IMR-90 (cell line): ENCODE measurements at regions not wholly inside any gene's neighbourhood (a gene's known extent, or its start where the extent isn't known, plus 50 kb on each side); places are given as distances from the start of the nearest gene placed in this dataset.

ENCODE experiments used
- ATAC-seq: fragments of 200-7000 bp; cut with Tn5 transposase; 2 replicates; pipeline ENCODE4 v1.9.1; 2020; ENCODE audit warnings: low read depth, mild to moderate bottlenecking, moderate library complexity
- BruUV-seq: library from RNA; stranded (reverse); fragments of 400-500 nt; replicated peaks from 2 replicates; lab custom pipeline; 2021; lab: Mats Ljungman, UMichigan
- CTCF ChIA-PET: fragments of 300-600 bp; formaldehyde crosslinking; extraction: SDS; loops from one replicate; lab custom pipeline; 2021; ENCODE audit warnings: antibody characterized with exemption; lab: Yijun Ruan, JAX
- POLR2A ChIA-PET: fragments of 300-600 bp; sonication (Branson Sonifier 250); formaldehyde crosslinking; loops from one replicate; lab custom pipeline; 2022; ENCODE audit warnings: antibody characterized with exemption; ENCODE audit not compliant: unreplicated experiment; lab: Charles Lee
- DNase-seq: peaks from one replicate; pipeline ENCODE4 v3.0.0; 2013
- H2AFZ ChIP-seq: replicated peaks from 2 replicates; pipeline ENCODE3; 2013; ENCODE audit warnings: low read length, mild to moderate bottlenecking; ENCODE audit not compliant: poor library complexity
- H2AK5ac ChIP-seq: 2 replicates; pipeline ENCODE4 v1.6.1; 2013; ENCODE audit warnings: low read depth, low read length, inconsistent platforms
- H2AK9ac ChIP-seq: replicated peaks from 2 replicates; pipeline ENCODE3; 2013; ENCODE audit warnings: mild to moderate bottlenecking, low read depth, low read length, moderate library complexity; ENCODE audit not compliant: poor library complexity
- H2BK120ac ChIP-seq: 2 replicates; pipeline ENCODE4 v1.6.1; 2013; ENCODE audit warnings: low read depth, low read length, inconsistent platforms
- H2BK15ac ChIP-seq: 3 replicates; pipeline ENCODE4 v1.6.1; 2013; ENCODE audit warnings: low read depth, low read length, inconsistent platforms
- H2BK20ac ChIP-seq: 2 replicates; pipeline ENCODE4 v1.6.1; 2013; ENCODE audit warnings: low read depth, mild to moderate bottlenecking, inconsistent platforms, low read length, moderate library complexity
- H2BK5ac ChIP-seq: 2 replicates; pipeline ENCODE4 v1.6.1; 2013; ENCODE audit warnings: mild to moderate bottlenecking, low read depth, low read length, inconsistent platforms; ENCODE audit not compliant: poor library complexity, severe bottlenecking
- H3K14ac ChIP-seq: replicated peaks from 2 replicates; pipeline ENCODE4 v1.6.1; 2013; ENCODE audit warnings: low read depth, low read length, inconsistent platforms
- H3K18ac ChIP-seq: 2 replicates; pipeline ENCODE4 v1.6.1; 2013; ENCODE audit warnings: low read depth, low read length, control low read depth
- H3K23ac ChIP-seq: 2 replicates; pipeline ENCODE4 v1.6.1; 2013; ENCODE audit warnings: low read depth, low read length, inconsistent platforms
- H3K27ac ChIP-seq: 2 replicates; pipeline ENCODE4 v1.5.1; 2013; ENCODE audit warnings: mild to moderate bottlenecking, control low read depth, low read length; ENCODE audit not compliant: insufficient read depth
- H3K27me3 ChIP-seq: 2 replicates; pipeline ENCODE4 v1.6.1; 2013; ENCODE audit warnings: low read length; ENCODE audit not compliant: control insufficient read depth, insufficient read depth
- H3K36me3 ChIP-seq: 2 replicates; pipeline ENCODE4 v1.6.1; 2013; ENCODE audit warnings: low read length, mixed read lengths; ENCODE audit not compliant: control insufficient read depth, insufficient read depth
- H3K4ac ChIP-seq: 2 replicates; pipeline ENCODE4 v1.6.1; 2013; ENCODE audit warnings: low read depth, low read length, inconsistent platforms
- H3K4me1 ChIP-seq: 2 replicates; pipeline ENCODE4 v1.6.1; 2013; ENCODE audit warnings: low read length, mixed read lengths; ENCODE audit not compliant: control insufficient read depth, insufficient read depth
- H3K4me2 ChIP-seq: 2 replicates; pipeline ENCODE4 v1.6.1; 2013; ENCODE audit warnings: low read depth, mild to moderate bottlenecking, control low read depth, low read length, moderate library complexity
- H3K4me3 ChIP-seq: 2 replicates; pipeline ENCODE4 v1.5.1; 2013; ENCODE audit warnings: low read depth, mild to moderate bottlenecking, control low read depth, low read length, moderate library complexity; ENCODE audit not compliant: insufficient read depth
- H3K56ac ChIP-seq: 2 replicates; pipeline ENCODE4 v1.6.1; 2013; ENCODE audit warnings: low read length, inconsistent platforms; ENCODE audit not compliant: insufficient read depth; ENCODE audit errors: extremely low read depth
- H3K79me1 ChIP-seq, 2 experiments: 2 replicates each; pipeline ENCODE4 v1.6.1; 2013; ENCODE audit warnings: low read length in 2 of 2, inconsistent platforms in 1 of 2, low read depth in 1 of 2
- H3K9ac ChIP-seq: 2 replicates; pipeline ENCODE4 v1.6.1; 2013; ENCODE audit warnings: low read depth, low read length, control low read depth
- H3K9me1 ChIP-seq: 2 replicates; pipeline ENCODE4 v1.6.1; 2013; ENCODE audit warnings: low read length, inconsistent platforms; ENCODE audit not compliant: insufficient read depth
- H3K9me3 ChIP-seq: 2 replicates; pipeline ENCODE4 v1.6.1; 2013; ENCODE audit warnings: low read length; ENCODE audit not compliant: control insufficient read depth, insufficient read depth
- H4K20me1 ChIP-seq: 2 replicates; pipeline ENCODE4 v1.6.1; 2013; ENCODE audit warnings: low read length, inconsistent platforms; ENCODE audit not compliant: insufficient read depth
- H4K5ac ChIP-seq: 2 replicates; pipeline ENCODE4 v1.6.1; 2013; ENCODE audit warnings: mild to moderate bottlenecking, low read depth, low read length, control low read depth
- H4K8ac ChIP-seq, 2 experiments: 2 replicates each; pipeline ENCODE4 v1.6.1; 2013; ENCODE audit warnings: low read depth in 2 of 2, low read length in 2 of 2, control low read depth in 1 of 2, inconsistent platforms in 1 of 2
- H4K91ac ChIP-seq: 2 replicates; pipeline ENCODE4 v1.6.1; 2013; ENCODE audit warnings: low read depth, low read length, inconsistent platforms; ENCODE audit not compliant: insufficient read depth
- CEBPB ChIP-seq: IDR thresholded peaks from 2 replicates; pipeline ENCODE4 v1.6.1; 2012; ENCODE audit warnings: low read depth, low read length, improper control_type of control experiment
- CTCF ChIP-seq: conservative IDR thresholded peaks from 2 replicates; pipeline ENCODE4 v1.5.1; 2012; ENCODE audit warnings: mild to moderate bottlenecking, low read depth, low read length, improper control_type of control experiment
- ELK1 ChIP-seq: fragments of 150-350 bp; IDR thresholded peaks from 2 replicates; pipeline ENCODE4 v1.6.1; 2016; ENCODE audit warnings: low read depth, mild to moderate bottlenecking, low read length, moderate library complexity, borderline replicate concordance
- POLR2A ChIP-seq: IDR thresholded peaks from 2 replicates; pipeline ENCODE4 v1.6.1; 2012; ENCODE audit warnings: mild to moderate bottlenecking, low read depth, low read length
- RAD21 ChIP-seq: IDR thresholded peaks from 2 replicates; pipeline ENCODE4 v1.6.1; 2012; ENCODE audit warnings: low read length, improper control_type of control experiment
- WGBS, 2 experiments: methylation state at CpG; one replicate each; pipeline versions ENCODE4 v1.1.5 to v1.1.7; 2013; ENCODE audit warnings: missing lambda C conversion rate in 2 of 2; ENCODE audit not compliant: insufficient read length in 1 of 2; ENCODE audit errors: extremely low coverage in 2 of 2; 5-methylcytosine and 5-hydroxymethylcytosine counted together
- dilution Hi-C: fragments of 300-500 bp; cut with HindIII; formaldehyde crosslinking; loops from one replicate; pipeline ENCODE4 v1.14.3; 2018; ENCODE audit warnings: low sequenced_read_pairs; ENCODE audit not compliant: unreplicated experiment
- in situ Hi-C: fragments of 300-500 bp; cut with MboI; formaldehyde crosslinking; loops from 3 replicates; pipeline ENCODE4 v1.14.3; 2019; ENCODE audit warnings: low sequenced_read_pairs, inconsistent platforms, mixed read lengths
- intact Hi-C: fragments of 100-400 bp; cut with micrococcal nuclease; formaldehyde crosslinking; loops from 2 replicates; pipeline ENCODE4 v1.10.0; 2022

- no peak overlapping the region for H3K4ac ChIP-seq
- no peak overlapping the region for H3K27ac ChIP-seq
- no peaks in the 10 kb centered on the region for H3K36me3 ChIP-seq
- no peak overlapping the region for H4K8ac ChIP-seq
- in situ Hi-C loops (no loop called here), intact Hi-C loops (no loop called here), dilution Hi-C loops (no loop called here)
- no CpG with 5 or more reads among the region's 2 CpGs for WGBS, 2 experiments
- no peak overlapping the region for H2BK5ac ChIP-seq
- H3K23ac ChIP-seq = no peak overlapping the region
- TF ChIP-seq RAD21 (no peak), CTCF (no peak), ELK1 (no peak), CEBPB (no peak), POLR2A (no peak)
- H2AFZ ChIP-seq = no peak overlapping the region
- no peak overlapping the region for H3K4me2 ChIP-seq
- H4K5ac ChIP-seq = no peak overlapping the region
- no peaks in the 10 kb centered on the region for H3K9me1 ChIP-seq
- H4K91ac ChIP-seq = no peak overlapping the region
- no peak overlapping the region for H2AK5ac ChIP-seq
- no peak overlapping the region for H2BK20ac ChIP-seq
- H3K4me1 ChIP-seq = no peaks in the 10 kb centered on the region
- BruUV-seq = no TSS peak
- no peak overlapping the region for H3K14ac ChIP-seq
- H2AK9ac ChIP-seq = no peak overlapping the region
- no peak overlapping the region for H3K56ac ChIP-seq
- no peaks in the 10 kb centered on the region for H3K79me1 ChIP-seq
- H3K18ac ChIP-seq = no peak overlapping the region
- no peak for DNase-seq
- H2BK120ac ChIP-seq = no peak overlapping the region
- no peak for ATAC-seq
- CTCF ChIA-PET = interaction anchor here (0.7 kb wide), 1 partner anchor 27 kb away, joined by 3 read pairs; no protein-coding TSS in a partner anchor
- H3K9ac ChIP-seq = no peak overlapping the region
- 0 out of 2 replicates have a peak, but pooled peaks cover 3% of the 10 kb centered on the region for H3K9me3 ChIP-seq
- POLR2A ChIA-PET = no interaction called here
- H3K4me3 ChIP-seq = no peak overlapping the region
- H3K27me3 ChIP-seq = no peaks in the 10 kb centered on the region
- no peak overlapping the region for H2BK15ac ChIP-seq
- H4K20me1 ChIP-seq = no peaks in the 10 kb centered on the region
Observed at GRCh38 chr1:199832451-199832850, 195.1 kb upstream of the NR5A2 start.
